ENCODE measurements at regions not wholly inside any gene's neighbourhood (a gene's known extent, or its start where the extent isn't known, plus 50 kb on each side); places are given as distances from the start of the nearest gene placed in this dataset.
"Not testable (repeated sequence)": the region's sequence is repeated elsewhere in the genome, so short reads cannot be mapped to it uniquely, and the experiment has no call there.

DNA sequence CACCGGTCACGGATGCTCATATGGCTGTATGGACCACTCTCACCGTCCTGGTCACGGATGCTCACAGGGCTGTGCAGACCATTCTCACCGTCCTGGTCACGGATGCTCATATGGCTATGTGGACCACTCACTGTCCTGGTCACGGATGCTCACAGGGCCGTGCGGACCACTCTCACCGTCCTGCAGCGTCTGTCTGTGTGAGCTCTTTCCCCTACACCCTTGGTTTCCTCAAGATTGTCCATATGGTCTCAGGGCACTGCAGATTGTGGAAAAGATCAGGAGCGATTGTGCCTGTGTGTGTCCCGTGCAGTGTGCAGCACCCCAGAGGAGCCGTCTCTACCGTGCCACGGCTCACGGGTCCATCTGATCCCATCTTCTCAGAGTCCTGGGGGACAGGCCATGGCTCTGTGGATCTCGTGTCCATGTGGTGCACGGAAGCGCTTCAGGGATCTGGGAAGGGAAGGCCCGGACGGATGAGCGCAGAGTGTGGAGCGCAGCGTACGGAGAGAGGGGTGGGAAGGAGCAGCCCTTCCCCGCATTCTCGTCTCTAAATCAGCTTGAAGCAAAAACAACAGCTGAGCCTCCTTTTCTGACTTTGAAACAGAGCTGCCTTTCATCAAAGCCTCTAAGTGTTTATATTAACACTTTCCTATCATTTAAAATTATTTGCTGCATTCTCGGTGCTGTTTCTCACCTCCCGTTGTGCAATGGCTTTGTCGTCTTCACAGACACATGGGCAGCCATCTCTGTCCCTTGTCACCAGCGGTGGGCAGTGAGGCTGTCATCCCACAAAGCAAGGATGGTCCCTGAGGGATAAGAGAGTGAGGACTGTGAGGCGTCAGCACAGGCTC, 208.0 kb downstream of the BANP start:
- H3K4me3 ChIP-seq (ENCODE audit: control insufficient read depth in 1 of 7, extremely low read depth in 1 of 7, insufficient read depth in 4 of 7, low read depth in 2 of 7, low read length in 6 of 7); H3K4me1 ChIP-seq (ENCODE audit: control extremely low read depth in 1 of 4, control insufficient read depth in 4 of 4, insufficient read depth in 4 of 4, low read length in 3 of 4); CTCF ChIA-PET; H3K9me3 ChIP-seq (ENCODE audit: control extremely low read depth in 1 of 5, control insufficient read depth in 4 of 5, insufficient read depth in 2 of 5, low read depth in 1 of 5, low read length in 4 of 5); H3K27me3 ChIP-seq (replicated peaks in 2 of 5; ENCODE audit: control insufficient read depth in 4 of 5, insufficient read depth in 5 of 5, low read length in 4 of 5); POLR2A ChIA-PET; DNase-seq; H3K36me3 ChIP-seq (ENCODE audit: control insufficient read depth in 4 of 4, insufficient read depth in 4 of 4, low read length in 3 of 4); H3K27ac ChIP-seq (ENCODE audit: insufficient read depth in 1 of 2, low read depth in 1 of 2, low read length in 2 of 2, poor library complexity in 1 of 2, severe bottlenecking in 2 of 2): not testable (repeated sequence)
- 94% methylated on average over 24 of the region's 33 CpGs for WGBS (ENCODE audit: insufficient coverage)

DNA sequence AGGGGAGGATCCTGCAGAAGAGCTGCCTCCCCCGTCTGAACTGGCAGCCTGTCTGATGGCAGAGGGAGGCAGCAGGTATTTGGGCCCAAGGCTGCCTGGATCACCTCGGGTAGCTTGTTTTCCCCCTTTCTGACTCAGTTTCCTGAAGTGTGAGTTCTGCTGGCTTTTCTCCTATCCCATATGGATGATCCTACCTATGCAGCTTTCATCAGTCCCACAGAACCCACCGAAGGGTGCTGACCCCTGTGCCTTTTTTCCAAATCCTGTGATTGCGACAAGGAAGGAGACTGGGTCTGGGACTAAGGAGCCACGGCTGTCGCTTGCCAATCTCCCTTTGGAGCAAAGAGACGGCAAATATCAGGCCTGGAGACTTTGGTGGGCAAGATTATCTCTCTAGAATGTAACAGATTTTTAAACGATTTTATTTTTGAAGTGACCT, 208.7 kb downstream of the BANP start:
- POLR2A ChIA-PET; H3K4me3 ChIP-seq (ENCODE audit: control insufficient read depth in 1 of 7, extremely low read depth in 1 of 7, insufficient read depth in 4 of 7, low read depth in 2 of 7, low read length in 6 of 7); DNase-seq; H3K36me3 ChIP-seq (ENCODE audit: control insufficient read depth in 4 of 4, insufficient read depth in 4 of 4, low read length in 3 of 4); H3K27ac ChIP-seq (ENCODE audit: insufficient read depth in 1 of 2, low read depth in 1 of 2, low read length in 2 of 2, poor library complexity in 1 of 2, severe bottlenecking in 2 of 2); H3K4me1 ChIP-seq (ENCODE audit: control extremely low read depth in 1 of 4, control insufficient read depth in 4 of 4, insufficient read depth in 4 of 4, low read length in 3 of 4); H3K27me3 ChIP-seq (replicated peaks in 2 of 5; ENCODE audit: control insufficient read depth in 4 of 5, insufficient read depth in 5 of 5, low read length in 4 of 5); CTCF ChIA-PET; H3K9me3 ChIP-seq (ENCODE audit: control extremely low read depth in 1 of 5, control insufficient read depth in 4 of 5, insufficient read depth in 2 of 5, low read depth in 1 of 5, low read length in 4 of 5): not testable (repeated sequence)
- 98% methylated on average over 6 of the region's 8 CpGs for WGBS (ENCODE audit: insufficient coverage)

DNA sequence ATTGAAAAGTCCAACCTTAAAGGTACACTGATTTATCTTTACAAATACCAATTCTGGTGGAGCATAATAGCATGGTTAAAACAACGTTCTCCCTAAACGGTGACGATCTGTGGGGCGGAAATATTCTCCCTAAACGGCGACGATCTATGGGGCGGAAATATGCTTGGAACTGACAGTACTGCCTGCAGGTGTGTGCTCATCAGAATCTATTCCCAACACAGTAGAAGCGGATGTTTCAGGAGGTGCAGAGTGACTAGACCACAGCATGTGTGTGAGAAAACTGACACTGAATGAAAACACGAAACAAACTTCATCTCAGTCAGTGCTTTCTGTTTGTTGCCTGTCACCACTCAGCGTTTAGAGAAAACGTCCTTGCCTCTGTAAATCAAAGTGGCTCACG, 210.0 kb downstream of the BANP start:
- H3K4me1 ChIP-seq (ENCODE audit: control extremely low read depth in 1 of 4, control insufficient read depth in 4 of 4, insufficient read depth in 4 of 4, low read length in 3 of 4); DNase-seq; H3K27me3 ChIP-seq (replicated peaks in 2 of 5; ENCODE audit: control insufficient read depth in 4 of 5, insufficient read depth in 5 of 5, low read length in 4 of 5); CTCF ChIA-PET; H3K27ac ChIP-seq (ENCODE audit: insufficient read depth in 1 of 2, low read depth in 1 of 2, low read length in 2 of 2, poor library complexity in 1 of 2, severe bottlenecking in 2 of 2); H3K36me3 ChIP-seq (ENCODE audit: control insufficient read depth in 4 of 4, insufficient read depth in 4 of 4, low read length in 3 of 4); H3K4me3 ChIP-seq (ENCODE audit: control insufficient read depth in 1 of 7, extremely low read depth in 1 of 7, insufficient read depth in 4 of 7, low read depth in 2 of 7, low read length in 6 of 7); H3K9me3 ChIP-seq (ENCODE audit: control extremely low read depth in 1 of 5, control insufficient read depth in 4 of 5, insufficient read depth in 2 of 5, low read depth in 1 of 5, low read length in 4 of 5); POLR2A ChIA-PET: not testable (repeated sequence)
- 92% methylated on average over 9 of the region's 13 CpGs for WGBS (ENCODE audit: insufficient coverage)

DNA sequence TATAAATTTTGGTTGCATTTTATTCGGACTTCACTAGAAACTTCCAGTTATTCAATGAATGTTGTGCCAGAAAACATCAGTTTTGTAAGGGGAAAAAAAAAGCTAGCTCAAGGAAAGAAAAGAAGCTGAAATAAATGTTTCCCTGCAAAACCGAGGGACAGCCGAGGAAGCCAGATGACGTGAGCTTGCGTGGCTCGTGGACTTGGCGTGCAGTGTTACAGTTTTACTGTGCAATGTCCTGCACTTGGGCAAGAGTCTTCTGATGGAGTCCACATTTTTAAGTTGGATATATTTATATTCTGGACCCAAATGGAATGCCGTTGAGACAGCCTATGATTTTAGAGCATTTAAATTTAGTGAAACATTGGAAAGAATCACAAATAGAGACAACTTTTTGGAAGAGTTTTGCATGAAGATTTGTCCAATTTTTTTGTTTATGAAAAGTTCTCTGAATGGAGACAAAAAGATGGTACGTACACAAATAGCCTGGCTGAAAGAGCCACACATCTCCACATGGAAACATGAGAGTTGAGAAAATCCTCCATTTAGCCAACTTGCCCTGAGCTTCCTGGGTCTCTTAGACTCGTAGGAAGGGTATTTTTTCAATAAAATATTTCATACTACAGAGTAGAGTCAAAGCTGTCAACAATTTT, 210.5 kb downstream of the BANP start:
- DNase-seq; CTCF ChIA-PET; H3K4me3 ChIP-seq (ENCODE audit: control insufficient read depth in 1 of 7, extremely low read depth in 1 of 7, insufficient read depth in 4 of 7, low read depth in 2 of 7, low read length in 6 of 7); POLR2A ChIA-PET; H3K9me3 ChIP-seq (ENCODE audit: control extremely low read depth in 1 of 5, control insufficient read depth in 4 of 5, insufficient read depth in 2 of 5, low read depth in 1 of 5, low read length in 4 of 5); H3K4me1 ChIP-seq (ENCODE audit: control extremely low read depth in 1 of 4, control insufficient read depth in 4 of 4, insufficient read depth in 4 of 4, low read length in 3 of 4); H3K27me3 ChIP-seq (replicated peaks in 2 of 5; ENCODE audit: control insufficient read depth in 4 of 5, insufficient read depth in 5 of 5, low read length in 4 of 5); H3K27ac ChIP-seq (ENCODE audit: insufficient read depth in 1 of 2, low read depth in 1 of 2, low read length in 2 of 2, poor library complexity in 1 of 2, severe bottlenecking in 2 of 2); H3K36me3 ChIP-seq (ENCODE audit: control insufficient read depth in 4 of 4, insufficient read depth in 4 of 4, low read length in 3 of 4): not testable (repeated sequence)
- 95% methylated on average over 4 of the region's 10 CpGs for WGBS (ENCODE audit: insufficient coverage)

DNA sequence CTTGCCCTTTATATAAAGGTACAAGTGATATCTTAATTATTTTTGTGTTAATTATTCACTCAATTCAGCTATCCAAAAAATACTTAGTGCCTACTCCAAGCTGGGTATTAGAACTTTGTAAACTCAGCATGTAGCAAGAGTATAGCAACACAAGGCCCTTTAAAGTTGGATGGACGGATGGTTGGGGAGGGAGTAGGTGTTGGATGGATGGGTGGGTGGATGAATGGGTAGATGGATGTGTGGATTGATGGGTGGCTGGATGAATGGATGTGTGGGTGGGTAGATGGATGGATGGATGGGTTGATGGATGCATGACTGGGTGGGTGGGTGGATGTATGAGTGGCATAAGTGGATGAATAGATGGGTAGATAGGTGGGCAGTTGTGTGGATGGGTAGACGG, 211.5 kb downstream of the BANP start:
- DNase-seq; POLR2A ChIA-PET; H3K36me3 ChIP-seq (ENCODE audit: control insufficient read depth in 4 of 4, insufficient read depth in 4 of 4, low read length in 3 of 4); H3K4me1 ChIP-seq (ENCODE audit: control extremely low read depth in 1 of 4, control insufficient read depth in 4 of 4, insufficient read depth in 4 of 4, low read length in 3 of 4); H3K27ac ChIP-seq (ENCODE audit: insufficient read depth in 1 of 2, low read depth in 1 of 2, low read length in 2 of 2, poor library complexity in 1 of 2, severe bottlenecking in 2 of 2); H3K27me3 ChIP-seq (replicated peaks in 2 of 5; ENCODE audit: control insufficient read depth in 4 of 5, insufficient read depth in 5 of 5, low read length in 4 of 5); CTCF ChIA-PET; H3K9me3 ChIP-seq (ENCODE audit: control extremely low read depth in 1 of 5, control insufficient read depth in 4 of 5, insufficient read depth in 2 of 5, low read depth in 1 of 5, low read length in 4 of 5); H3K4me3 ChIP-seq (ENCODE audit: control insufficient read depth in 1 of 7, extremely low read depth in 1 of 7, insufficient read depth in 4 of 7, low read depth in 2 of 7, low read length in 6 of 7): not testable (repeated sequence)
- WGBS (ENCODE audit: insufficient coverage), result no CpG with 5 or more reads among the region's 2 CpGs

DNA sequence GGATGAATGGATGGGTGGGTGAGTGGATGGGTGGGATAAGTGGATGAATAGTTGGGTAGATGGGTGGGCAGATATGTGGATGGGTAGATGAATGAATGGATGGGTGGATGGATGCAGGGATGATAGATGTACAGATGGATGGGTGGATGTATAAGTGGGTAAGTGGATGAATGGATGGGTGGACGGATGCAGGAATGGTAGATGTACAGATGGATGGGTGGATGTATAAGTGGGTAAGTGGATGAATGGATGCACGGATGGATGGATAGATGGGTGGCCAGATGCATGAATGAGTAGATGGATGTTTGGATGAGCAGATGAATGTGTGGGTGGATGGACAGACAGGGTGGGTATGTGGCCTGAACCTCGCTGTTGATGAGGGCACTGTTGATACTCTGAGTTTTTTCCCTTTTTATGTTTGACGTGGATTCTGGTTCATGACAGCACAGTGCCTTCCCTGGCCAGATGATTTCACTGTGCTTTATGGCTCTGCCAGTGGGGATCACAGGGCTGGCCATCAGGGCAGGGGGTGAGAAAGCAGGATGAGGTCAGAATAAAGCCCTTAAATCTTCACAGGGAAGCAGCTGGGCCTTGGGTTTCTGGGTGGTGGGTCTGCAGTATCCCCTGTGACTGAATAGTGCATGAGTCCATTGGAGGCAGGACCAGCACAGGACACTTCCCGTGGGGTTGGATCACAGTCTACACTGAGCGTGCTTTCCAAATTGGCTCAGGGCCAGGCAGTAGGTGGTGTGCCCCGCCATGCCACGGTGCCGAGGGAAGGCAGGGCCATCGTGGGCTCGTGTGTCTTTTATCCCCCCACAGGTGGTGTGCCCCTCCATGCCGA, 213.2 kb downstream of the BANP start:
- POLR2A ChIA-PET; H3K4me3 ChIP-seq (ENCODE audit: control insufficient read depth in 1 of 7, extremely low read depth in 1 of 7, insufficient read depth in 4 of 7, low read depth in 2 of 7, low read length in 6 of 7): not testable (repeated sequence)

DNA sequence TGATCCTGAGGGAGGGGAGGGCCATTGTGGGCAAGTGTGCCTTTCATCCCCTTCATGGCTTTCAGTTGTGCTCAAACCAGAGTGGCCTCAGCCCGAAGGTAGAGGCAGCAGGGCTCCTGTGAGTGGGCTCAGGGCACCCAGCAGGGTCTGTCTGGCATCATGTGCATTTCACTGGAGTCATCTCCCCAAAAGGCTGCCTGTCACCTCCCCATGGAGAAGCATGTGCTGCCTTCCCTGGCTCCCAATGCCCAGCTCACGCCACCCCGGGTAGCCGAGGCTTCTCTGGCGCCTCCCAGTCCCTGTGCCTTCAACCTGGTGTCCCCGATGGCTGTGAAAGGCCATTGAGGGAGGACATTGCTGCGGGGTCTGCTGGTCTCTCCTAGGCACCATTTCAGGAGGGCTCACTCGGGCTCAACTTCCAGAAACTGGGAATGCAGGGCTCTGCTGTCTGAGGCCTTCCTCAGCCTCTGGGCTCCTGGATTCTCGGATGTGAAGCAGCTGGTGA, 213.9 kb downstream of the BANP start:
- not testable (repeated sequence) for DNase-seq
- WGBS (ENCODE audit: insufficient coverage), result 88% methylated on average over 3 of the region's 9 CpGs

More for the DNA sequence above, 213.2 kb downstream of the BANP start:
- H3K27ac ChIP-seq (ENCODE audit: insufficient read depth in 1 of 2, low read depth in 1 of 2, low read length in 2 of 2, poor library complexity in 1 of 2, severe bottlenecking in 2 of 2); H3K27me3 ChIP-seq (replicated peaks in 2 of 5; ENCODE audit: control insufficient read depth in 4 of 5, insufficient read depth in 5 of 5, low read length in 4 of 5); H3K36me3 ChIP-seq (ENCODE audit: control insufficient read depth in 4 of 4, insufficient read depth in 4 of 4, low read length in 3 of 4); DNase-seq; H3K4me1 ChIP-seq (ENCODE audit: control extremely low read depth in 1 of 4, control insufficient read depth in 4 of 4, insufficient read depth in 4 of 4, low read length in 3 of 4); CTCF ChIA-PET; H3K9me3 ChIP-seq (ENCODE audit: control extremely low read depth in 1 of 5, control insufficient read depth in 4 of 5, insufficient read depth in 2 of 5, low read depth in 1 of 5, low read length in 4 of 5): not testable (repeated sequence)
- WGBS (ENCODE audit: insufficient coverage), result 84% methylated on average over 12 of the region's 12 CpGs

More for the DNA sequence above, 213.9 kb downstream of the BANP start:
- H3K4me1 ChIP-seq (ENCODE audit: control extremely low read depth in 1 of 4, control insufficient read depth in 4 of 4, insufficient read depth in 4 of 4, low read length in 3 of 4); H3K9me3 ChIP-seq (ENCODE audit: control extremely low read depth in 1 of 5, control insufficient read depth in 4 of 5, insufficient read depth in 2 of 5, low read depth in 1 of 5, low read length in 4 of 5); H3K4me3 ChIP-seq (ENCODE audit: control insufficient read depth in 1 of 7, extremely low read depth in 1 of 7, insufficient read depth in 4 of 7, low read depth in 2 of 7, low read length in 6 of 7); POLR2A ChIA-PET; H3K27ac ChIP-seq (ENCODE audit: insufficient read depth in 1 of 2, low read depth in 1 of 2, low read length in 2 of 2, poor library complexity in 1 of 2, severe bottlenecking in 2 of 2); H3K36me3 ChIP-seq (ENCODE audit: control insufficient read depth in 4 of 4, insufficient read depth in 4 of 4, low read length in 3 of 4); H3K27me3 ChIP-seq (replicated peaks in 2 of 5; ENCODE audit: control insufficient read depth in 4 of 5, insufficient read depth in 5 of 5, low read length in 4 of 5); CTCF ChIA-PET: not testable (repeated sequence)

Measured in common myeloid progenitor, CD34-positive (primary cell).